Right renal pelvis (tissue), 4 donors: ENCODE measurements at regions not wholly inside any gene's neighbourhood (a gene's known extent, or its start where the extent isn't known, plus 50 kb on each side); places are given as distances from the start of the nearest gene placed in this dataset.
"Not testable (repeated sequence)": the region's sequence is repeated elsewhere in the genome, so short reads cannot be mapped to it uniquely, and the experiment has no call there.

ENCODE experiments used
- DNase-seq, 4 donors: peaks; one replicate each; pipeline ENCODE4 v3.0.0-alpha.2; 2013; ENCODE audit warnings: low read depth in 4 of 4, low spot score in 3 of 4, missing footprints in 1 of 4

- not testable (repeated sequence) for DNase-seq
Measured at GRCh38 chr7:27457603-27458565, 204.8 kb downstream of the HIBADH start.

- no peak for DNase-seq
Measured at GRCh38 chr7:27459021-27459730, 203.5 kb downstream of the HIBADH start.

DNA sequence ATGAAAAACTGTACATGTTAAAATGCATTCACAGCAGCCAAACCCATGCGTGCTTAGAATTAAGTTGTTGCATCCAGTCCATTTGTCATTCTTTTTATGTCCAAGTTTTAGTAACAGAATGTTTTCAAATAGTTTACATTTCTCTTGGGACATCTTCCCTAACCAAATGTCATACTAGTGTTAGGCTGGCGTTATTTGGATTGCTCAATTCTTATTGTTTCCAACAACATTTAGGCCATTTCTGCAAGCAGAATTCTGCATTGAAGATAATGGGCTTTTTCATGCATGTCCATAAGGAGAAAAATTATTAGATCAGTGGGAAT is 203.0 kb downstream of the HIBADH start:
- DNase-seq = no peak

GRCh38 chr7:27462575-27463270 is 200.0 kb downstream of the HIBADH start:
- DNase-seq = no peak

GRCh38 chr7:27464970-27465369 is 197.7 kb downstream of the HIBADH start:
- DNase-seq = no peak

- DNase-seq = no peak
Measured at GRCh38 chr7:27466703-27467102, 196.0 kb downstream of the HIBADH start.

- no peak for DNase-seq
Measured at GRCh38 chr7:27472043-27472442, 190.6 kb downstream of the HIBADH start.
